HL-60 (cell line): ENCODE measurements at regions not wholly inside any gene's neighbourhood (a gene's known extent, or its start where the extent isn't known, plus 50 kb on each side); places are given as distances from the start of the nearest gene placed in this dataset.

Experiments used
- DNase-seq, 2 experiments: peaks; one replicate each; pipeline ENCODE4 v3.0.0-alpha.2; 2010 to 2020; ENCODE audit warnings: low read depth in 1 of 2, low spot score in 1 of 2
- H3K27ac ChIP-seq: fragments of 250-450 bp; sonication (Bioruptor Pico); replicated peaks from 2 replicates; pipeline ENCODE4 v1.5.1; 2020; ENCODE audit warnings: mild to moderate bottlenecking, moderate library complexity
- H3K27me3 ChIP-seq: fragments of 250-450 bp; sonication (Bioruptor Pico); 2 replicates; pipeline ENCODE4 v1.5.1; 2021; ENCODE audit warnings: mild to moderate bottlenecking, moderate library complexity; ENCODE audit not compliant: insufficient read depth, poor library complexity, severe bottlenecking
- H3K4me3 ChIP-seq: replicated peaks from 2 replicates; pipeline ENCODE4 v1.5.1; 2011; ENCODE audit warnings: mild to moderate bottlenecking, control low read depth, low read length; ENCODE audit not compliant: insufficient read depth
- GABPA ChIP-seq: IDR thresholded peaks from 2 replicates; pipeline ENCODE4 v1.6.1; 2012; ENCODE audit warnings: low read depth
- POLR2AphosphoS5 ChIP-seq: IDR thresholded peaks from 2 replicates; pipeline ENCODE4 v1.6.1; 2012; ENCODE audit warnings: low read depth
- REST ChIP-seq: IDR thresholded peaks from 2 replicates; pipeline ENCODE4 v1.6.1; 2012; ENCODE audit warnings: low read depth; ENCODE audit not compliant: insufficient replicate concordance
- SPI1 ChIP-seq: IDR thresholded peaks from 2 replicates; pipeline ENCODE4 v1.6.1; 2012; ENCODE audit warnings: low read depth, mild to moderate bottlenecking, borderline replicate concordance
- TF ChIP-seq, protein P1 (sequence below): IDR thresholded peaks from one replicate; pipeline ENCODE4 v1.5.1; 2011; ENCODE audit warnings: low read length, control low read depth, inconsistent platforms; ENCODE audit not compliant: insufficient read depth

GRCh38 chr5:75002271-75002670 is 50.1 kb downstream of the GCNT4 start:
- no peak overlapping the region for H3K4me3 ChIP-seq
- TF ChIP-seq, protein P1, sequence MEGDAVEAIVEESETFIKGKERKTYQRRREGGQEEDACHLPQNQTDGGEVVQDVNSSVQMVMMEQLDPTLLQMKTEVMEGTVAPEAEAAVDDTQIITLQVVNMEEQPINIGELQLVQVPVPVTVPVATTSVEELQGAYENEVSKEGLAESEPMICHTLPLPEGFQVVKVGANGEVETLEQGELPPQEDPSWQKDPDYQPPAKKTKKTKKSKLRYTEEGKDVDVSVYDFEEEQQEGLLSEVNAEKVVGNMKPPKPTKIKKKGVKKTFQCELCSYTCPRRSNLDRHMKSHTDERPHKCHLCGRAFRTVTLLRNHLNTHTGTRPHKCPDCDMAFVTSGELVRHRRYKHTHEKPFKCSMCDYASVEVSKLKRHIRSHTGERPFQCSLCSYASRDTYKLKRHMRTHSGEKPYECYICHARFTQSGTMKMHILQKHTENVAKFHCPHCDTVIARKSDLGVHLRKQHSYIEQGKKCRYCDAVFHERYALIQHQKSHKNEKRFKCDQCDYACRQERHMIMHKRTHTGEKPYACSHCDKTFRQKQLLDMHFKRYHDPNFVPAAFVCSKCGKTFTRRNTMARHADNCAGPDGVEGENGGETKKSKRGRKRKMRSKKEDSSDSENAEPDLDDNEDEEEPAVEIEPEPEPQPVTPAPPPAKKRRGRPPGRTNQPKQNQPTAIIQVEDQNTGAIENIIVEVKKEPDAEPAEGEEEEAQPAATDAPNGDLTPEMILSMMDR = no peak
- no peak for TF ChIP-seq REST
- TF ChIP-seq SPI1 = no peak
- no peak for DNase-seq
- H3K27me3 ChIP-seq = no peaks in the 10 kb centered on the region
- H3K27ac ChIP-seq = no peak overlapping the region

DNA sequence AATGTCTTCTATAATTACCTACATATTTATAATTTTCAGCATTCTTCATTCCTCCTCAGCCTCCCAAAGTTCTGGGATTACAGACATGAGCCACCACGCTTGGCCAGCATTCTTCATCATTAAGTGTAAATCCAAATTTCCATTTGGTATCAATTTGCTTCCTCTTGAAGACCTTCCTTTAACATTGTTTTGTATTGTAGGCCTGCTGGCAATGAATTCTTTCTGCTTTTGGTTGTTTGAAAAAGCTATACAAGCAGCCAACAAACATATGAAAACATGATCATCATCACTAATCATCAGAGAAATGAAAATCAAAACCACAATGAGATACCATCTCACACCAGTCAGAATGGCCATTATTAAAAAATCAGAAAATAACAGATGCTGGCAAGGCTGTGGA is 56.4 kb downstream of the GCNT4 start:
- Histone ChIP-seq H3K27ac (no peak overlapping the region), H3K27me3 (no peaks in the 10 kb centered on the region), H3K4me3 (no peak overlapping the region)
- DNase-seq = no peak
- TF ChIP-seq, protein P1 = no peak
- TF ChIP-seq REST = no peak
- TF ChIP-seq POLR2AphosphoS5 = no peak
- TF ChIP-seq GABPA = no peak
- no peak for TF ChIP-seq SPI1

GRCh38 chr5:74994826-74995225 is 57.5 kb downstream of the GCNT4 start:
- Histone ChIP-seq H3K4me3 (no peak overlapping the region), H3K27ac (no peak overlapping the region), H3K27me3 (no peaks in the 10 kb centered on the region)
- DNase-seq = no peak
- TF ChIP-seq, protein P1 = no peak
- no peak for TF ChIP-seq POLR2AphosphoS5

GRCh38 chr5:74993743-74994142 is 58.6 kb downstream of the GCNT4 start:
- DNase-seq = no peak
- no peaks in the 10 kb centered on the region for H3K27me3 ChIP-seq
- no peak overlapping the region for H3K4me3 ChIP-seq
- TF ChIP-seq, protein P1 = no peak
- TF ChIP-seq SPI1 (no peak), POLR2AphosphoS5 (no peak), REST (no peak), GABPA (no peak)
- no peak overlapping the region for H3K27ac ChIP-seq
